GM21390 (cell line): ENCODE measurements at regions not wholly inside any gene's neighbourhood (a gene's known extent, or its start where the extent isn't known, plus 50 kb on each side); places are given as distances from the start of the nearest gene placed in this dataset.
"Not testable (repeated sequence)": the region's sequence is repeated elsewhere in the genome, so short reads cannot be mapped to it uniquely, and the experiment has no call there.

ENCODE experiments used
- ATAC-seq: cut with Tn5 transposase; IDR thresholded peaks from one replicate; pipeline ENCODE4 v1.9.1; 2021; ENCODE audit not compliant: unreplicated experiment

DNA sequence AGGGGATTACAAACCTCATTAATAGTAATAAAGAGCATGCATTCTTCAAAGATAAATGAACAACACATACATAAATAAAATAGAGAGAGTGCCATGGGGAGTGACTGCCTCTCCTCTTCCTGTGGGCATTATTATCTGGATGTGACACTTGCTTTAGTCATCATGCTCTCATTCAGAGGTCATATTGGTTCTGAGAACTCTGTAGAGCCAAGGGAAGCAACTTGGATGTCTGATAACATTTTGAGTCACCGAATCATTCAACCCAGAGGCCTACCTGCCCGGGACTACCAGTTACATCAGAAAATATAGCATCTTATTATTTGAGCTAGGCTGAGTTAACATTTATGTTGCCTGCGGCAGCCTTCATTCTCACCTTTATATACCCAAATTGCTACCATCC is 489.5 kb downstream of the STIM2 start:
- no peak for ATAC-seq

DNA sequence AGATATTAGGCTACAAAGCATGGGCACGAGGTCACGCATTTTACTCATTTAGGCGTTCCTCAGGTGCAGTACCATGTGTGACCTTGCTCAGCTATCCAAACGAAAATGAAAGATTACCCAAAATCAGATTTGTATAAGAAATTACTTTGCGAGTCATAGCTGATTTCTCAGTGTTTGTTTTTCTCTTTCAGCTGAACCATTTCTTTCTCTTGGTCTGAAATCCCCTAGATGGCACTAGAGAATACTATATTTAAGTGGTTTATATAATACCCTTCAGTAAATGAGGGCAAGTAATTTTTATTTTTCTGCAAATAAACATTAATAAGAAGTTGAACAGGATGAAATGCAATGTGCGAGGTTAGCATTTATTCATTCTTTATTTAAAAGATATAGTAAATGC is 496.6 kb downstream of the STIM2 start:
- ATAC-seq, result no peak

DNA sequence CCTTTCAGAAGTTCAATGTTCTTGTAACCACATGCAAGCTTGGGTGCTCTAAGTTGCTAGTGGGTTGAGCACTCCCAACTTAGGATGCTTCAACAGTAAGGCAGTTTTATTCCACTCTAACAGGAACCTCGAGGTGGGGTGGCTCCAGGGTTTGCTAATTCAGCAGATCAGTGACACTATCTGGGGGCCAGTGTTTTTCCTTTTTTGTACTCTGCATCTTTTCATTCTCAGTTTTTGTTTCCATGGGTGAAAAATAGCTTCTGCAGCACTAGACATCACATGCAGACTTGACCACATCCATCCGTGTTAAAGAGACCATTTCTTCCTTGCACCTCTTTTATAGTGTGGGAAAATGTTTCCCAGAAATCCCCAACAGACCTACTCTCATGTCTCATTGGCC is 497.6 kb downstream of the STIM2 start:
- ATAC-seq, result no peak

DNA sequence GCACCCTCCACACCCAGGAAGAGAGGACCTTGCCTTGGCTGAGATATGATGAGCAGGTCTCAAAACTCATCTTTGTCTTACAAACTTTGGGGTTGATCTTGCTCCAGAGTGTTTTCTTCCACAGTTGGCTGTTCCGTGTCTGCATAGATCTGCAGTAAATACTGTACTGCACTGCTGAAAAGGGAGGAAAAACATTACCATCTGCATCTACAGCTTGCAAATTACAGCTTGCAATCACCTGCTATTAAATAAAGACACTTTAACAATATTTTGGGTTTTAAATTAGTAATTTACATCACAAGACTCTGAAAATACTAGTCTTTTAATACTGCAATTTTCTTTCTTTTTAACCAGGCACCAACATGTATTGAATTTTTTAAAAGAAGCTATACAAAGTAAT is 499.5 kb downstream of the STIM2 start:
- ATAC-seq, result no peak

DNA sequence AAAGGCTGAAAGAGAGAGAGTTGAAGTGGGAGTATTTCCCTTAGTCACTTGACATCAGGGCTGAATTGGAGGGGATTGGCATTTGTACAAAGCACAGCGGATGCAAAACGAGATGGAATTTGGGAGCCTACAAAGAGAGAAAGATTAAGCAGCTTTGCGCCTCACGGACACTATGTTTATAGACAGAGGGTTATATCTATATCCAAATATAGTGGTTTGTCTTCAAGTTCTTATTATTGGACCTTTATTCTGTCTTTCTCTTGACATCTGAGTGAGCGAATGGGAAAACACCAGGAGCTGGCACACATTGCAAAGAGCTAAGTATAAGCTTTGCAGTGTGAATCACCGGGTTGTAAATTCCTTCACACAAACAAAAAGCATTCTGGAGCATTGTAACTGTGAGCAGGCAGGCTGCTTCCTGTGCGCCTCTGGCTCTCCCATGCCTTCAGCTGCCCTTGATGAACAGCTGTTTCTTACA is 500.2 kb downstream of the STIM2 start:
- ATAC-seq, result no peak

DNA sequence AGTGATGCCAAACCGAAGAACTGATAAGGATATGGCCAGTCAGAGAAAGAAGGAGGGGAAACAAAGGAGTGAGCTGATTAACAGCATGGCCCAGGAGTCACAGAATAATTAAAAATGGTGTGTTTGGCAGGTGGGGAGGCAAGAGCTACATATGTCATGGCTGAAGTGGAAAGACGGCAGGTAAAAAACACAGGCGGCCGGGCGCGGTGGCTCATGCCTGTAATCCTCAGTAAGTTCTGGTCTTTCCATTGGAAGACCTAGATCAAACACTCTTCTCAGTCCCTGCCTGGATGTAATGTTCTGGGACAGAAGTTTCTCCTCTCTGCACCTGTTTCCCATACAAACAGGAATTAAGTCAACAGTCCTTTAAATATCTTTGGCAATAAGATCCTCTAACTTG is 503.9 kb downstream of the STIM2 start:
- ATAC-seq, result no peak

DNA sequence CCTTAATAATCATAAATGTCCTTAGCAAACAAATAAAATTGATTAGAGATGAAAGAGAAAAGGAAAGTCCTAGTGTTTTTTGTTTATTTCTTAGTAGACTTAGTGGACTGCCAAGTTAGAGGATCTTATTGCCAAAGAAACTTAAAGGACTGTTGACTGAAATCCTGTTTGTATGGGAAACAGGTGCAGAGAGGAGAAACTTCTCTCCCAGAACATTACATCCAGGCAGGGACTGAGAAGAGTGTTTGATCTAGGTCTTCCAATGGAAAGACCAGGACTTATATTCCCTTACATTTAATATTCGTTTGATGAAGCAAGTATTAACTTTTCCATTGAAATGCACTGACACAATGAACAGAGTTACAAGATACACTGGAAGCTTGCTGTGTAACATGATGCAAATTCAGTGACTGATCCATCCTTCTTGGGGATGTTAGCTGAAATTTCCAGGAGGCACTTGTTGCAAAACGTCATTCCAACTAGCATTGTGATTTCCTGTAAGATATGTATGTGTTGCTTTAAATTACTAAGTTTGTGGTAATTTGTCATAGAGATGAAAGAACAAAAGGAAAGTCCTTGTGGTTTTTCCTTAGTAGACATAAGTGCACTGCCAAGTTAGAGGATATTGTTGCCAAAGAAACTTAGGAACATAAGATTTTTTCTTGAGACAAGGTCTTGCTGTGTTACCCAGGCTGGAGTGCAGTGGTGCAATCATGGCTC is 505.6 kb downstream of the STIM2 start:
- ATAC-seq, result no peak

DNA sequence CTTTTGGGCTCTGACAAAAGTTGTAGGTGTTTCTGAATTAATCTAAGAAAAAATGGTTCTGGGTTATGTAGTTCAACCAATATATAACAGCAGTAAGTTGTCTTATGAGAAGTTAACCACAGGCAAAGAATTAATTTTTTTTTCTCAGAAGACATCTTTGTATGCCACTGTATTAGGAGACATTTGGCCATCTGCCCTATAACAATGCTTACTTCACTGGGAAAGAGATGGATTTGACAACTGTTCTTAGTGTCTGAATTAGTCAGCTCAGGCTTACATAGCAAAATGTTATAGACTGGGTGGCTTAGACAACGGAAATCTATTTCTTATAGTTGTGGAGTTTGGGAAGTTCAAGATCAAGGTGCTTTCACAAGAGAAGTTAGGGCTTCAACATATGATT is 508.1 kb downstream of the STIM2 start:
- no peak for ATAC-seq

DNA sequence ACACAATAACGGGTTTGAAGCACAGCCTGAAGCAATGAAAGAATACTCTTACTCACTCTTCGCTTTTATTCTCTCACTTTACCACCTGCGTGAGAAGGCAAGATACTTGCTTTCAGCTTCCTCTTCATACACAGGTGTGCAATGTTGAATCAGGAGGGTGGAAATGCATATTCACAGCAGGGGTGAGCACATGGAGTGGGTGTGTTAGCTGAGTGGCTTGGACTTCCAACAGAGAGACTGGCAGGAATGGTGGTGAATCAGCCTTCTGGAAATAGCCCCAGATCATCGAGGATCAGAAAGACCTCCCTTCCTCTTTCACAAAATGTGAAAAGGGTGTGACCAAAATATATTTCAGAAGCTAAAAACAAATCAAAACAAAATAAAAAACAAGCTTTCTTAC is 521.2 kb downstream of the STIM2 start:
- ATAC-seq, result no peak

DNA sequence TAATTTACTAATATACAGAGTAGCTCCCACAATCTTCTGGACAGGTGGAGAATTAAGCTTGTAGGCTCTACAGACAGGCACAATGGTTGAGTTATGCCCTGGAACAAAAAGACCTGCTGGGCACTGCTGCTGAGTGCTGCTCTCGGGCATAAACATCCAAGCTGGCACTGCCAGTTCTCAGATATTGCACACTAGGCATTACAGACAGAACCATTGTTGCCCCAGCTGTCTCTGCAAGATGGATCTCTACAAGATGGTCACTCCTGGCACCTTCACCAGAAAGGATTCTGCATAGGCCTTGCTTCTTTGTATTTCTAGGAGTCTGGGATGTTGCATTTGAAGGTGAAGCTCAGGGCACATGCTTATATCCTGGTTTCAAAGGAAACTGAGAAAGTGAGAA is 527.1 kb downstream of the STIM2 start:
- no peak for ATAC-seq

DNA sequence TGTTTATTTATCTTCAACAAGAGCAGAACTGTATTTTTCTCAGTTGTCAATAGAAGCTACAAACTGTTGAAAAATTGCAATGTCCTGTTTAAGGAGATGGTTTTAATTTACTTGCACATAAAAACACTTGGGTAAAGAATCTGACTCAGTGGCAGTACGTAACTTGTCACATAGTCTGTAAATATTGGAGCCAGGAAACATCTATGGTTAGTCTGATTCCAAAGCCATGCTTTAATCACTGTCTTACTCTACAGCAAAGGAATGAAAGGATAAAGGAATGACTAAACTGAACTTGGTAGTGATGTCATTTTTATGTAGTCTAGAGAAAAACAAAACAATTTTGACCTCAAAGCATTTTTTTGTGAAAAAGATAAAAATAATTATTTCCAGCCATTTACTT is 537.2 kb downstream of the STIM2 start:
- no peak for ATAC-seq

DNA sequence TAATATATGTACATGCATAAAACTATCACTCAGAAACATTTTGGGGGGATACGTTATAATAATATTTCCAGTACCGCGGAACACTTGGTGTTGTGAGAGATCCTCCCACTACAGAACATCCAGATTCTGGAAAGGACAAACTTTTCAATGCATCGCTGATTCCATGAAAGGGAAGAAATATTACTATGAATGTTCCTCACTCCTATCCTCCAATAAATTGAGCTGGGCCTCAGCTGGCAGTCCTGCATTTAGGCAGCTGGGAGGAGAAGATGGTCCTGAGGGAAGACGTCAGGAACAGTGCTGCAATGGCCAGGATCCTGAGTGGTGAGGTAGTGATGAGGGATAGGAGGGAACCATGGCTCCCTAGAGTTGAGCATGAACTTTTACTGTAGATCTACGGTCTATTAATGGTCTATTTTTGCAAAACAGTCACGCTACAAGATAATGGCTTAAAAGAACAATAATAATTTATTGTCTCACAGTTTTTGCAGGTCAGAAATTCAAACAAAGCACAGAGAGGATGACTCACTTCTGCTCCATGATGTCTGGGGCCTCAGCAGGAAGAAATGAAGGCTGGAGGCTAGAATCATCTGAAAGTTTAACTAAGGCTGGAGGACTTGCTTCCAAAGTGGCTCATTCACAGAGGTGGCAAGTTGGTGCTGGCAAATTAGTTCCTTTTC is 538.1 kb downstream of the STIM2 start:
- no peak for ATAC-seq

DNA sequence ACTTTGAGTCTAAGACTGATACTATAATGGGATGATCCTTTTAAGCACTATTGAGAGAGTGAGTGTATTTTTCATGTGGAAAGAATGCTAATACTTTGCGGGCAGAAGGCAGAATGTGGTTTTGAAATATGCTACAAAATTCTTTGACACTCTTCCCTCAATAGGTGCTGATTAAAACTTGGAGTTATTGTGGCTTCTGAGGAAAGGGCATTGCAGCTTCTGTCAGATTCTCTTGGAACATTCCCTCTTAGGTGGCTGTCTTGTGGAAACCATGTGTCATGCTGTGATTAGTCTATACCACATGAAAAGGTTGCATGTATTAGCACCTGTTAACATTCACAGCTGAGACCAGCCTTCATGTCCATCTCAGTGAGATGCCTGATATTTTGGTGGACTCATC is 547.0 kb downstream of the STIM2 start:
- ATAC-seq, result no peak

DNA sequence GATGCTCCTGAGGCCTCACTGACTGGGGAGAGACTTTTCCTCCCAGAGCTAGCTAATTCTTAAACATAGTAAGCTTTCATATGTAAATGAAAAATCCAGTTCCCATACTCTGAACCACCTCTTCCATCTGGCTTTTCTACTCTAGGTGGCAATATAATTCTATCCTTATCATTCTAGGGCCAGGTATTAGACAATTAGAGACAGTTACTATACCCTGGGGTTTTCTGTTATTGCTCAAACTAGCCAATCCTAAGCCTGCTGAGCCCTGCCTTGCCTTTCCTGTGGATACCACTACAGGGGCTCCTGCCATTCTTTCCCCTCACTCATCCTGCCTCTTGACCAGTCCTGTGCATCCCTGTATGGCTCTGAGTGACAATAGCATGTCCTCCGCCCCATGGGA is 552.0 kb downstream of the STIM2 start:
- no peak for ATAC-seq

DNA sequence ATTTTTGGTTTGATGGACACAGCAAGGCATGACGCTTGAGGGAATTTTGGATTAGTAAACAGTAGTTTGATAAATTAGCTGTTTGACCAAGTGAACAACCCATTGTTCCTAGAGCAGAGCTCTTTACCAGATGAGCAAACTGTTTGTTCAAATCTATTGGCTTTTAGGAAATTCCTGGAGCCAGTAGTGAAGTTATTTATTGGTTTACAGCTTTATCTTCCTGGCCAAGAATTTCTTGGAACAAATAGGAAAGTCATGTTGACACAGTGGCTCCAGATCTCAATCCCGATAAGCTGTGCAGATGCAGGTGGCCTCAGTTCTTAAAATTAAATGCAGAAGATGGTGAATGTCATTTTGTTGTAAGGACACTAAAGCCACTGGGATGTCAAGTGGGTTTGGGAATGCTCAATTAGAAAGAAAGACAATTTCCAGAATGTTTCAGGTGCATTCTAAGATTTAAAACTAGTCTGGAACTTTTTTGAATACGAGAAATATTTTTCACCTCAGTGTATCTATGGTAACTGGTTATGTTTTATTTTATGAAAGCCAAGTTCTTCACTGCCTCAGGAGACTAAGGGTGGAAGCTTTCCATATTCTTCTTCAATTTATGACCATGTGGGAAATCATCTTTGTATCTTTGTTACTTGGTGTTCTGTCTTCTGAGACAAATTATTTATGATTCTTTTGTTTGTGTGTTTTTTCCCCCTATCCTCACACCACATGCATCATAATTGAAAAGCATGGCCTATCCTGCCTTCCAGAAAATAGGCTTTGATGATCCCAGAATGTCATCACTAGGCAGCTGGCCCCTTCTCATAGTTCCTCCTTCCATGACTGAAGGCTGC is 554.5 kb downstream of the STIM2 start:
- no peak for ATAC-seq

DNA sequence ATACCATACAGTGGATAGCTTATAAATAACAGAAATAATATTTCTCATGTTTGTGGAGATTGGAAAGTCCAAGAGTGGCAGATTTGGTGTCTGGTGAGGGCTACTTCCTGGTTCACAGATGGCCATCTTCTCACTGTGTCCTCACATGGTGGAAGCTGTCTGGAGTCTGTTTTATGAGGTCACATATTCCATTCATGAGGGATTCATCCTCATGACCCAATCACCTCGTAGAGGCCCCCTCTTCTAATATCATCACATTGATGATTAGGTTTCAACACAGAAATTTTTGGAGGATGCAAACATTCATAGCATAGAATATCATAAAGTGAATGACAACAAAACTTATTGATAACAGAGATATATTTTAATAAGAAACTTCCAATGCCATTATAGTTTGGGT is 568.0 kb downstream of the STIM2 start:
- no peak for ATAC-seq

DNA sequence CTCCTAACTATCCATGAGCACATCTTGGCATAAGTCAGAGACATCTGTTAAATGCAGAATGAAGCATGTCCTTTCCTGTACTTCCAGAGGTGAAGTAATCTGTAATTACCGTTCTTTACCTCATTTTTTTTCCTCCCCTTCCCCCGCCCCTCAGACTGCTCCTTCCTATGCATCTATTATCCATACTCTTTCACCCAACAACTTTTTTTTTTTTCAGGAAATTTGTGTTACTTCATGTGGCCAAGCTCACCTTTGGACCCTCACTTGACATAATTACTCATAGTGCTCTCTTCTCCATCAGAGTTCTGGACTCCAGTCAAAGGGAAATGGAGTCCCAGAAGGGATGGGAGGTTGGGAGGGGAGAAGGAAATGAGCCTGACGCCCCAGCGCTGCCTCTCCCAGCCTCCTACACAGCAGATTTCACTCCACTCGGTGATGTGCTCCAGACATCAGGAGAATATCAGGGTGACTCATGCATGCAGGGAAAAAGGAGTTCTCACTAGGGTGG is 568.8 kb downstream of the STIM2 start:
- ATAC-seq, result no peak

DNA sequence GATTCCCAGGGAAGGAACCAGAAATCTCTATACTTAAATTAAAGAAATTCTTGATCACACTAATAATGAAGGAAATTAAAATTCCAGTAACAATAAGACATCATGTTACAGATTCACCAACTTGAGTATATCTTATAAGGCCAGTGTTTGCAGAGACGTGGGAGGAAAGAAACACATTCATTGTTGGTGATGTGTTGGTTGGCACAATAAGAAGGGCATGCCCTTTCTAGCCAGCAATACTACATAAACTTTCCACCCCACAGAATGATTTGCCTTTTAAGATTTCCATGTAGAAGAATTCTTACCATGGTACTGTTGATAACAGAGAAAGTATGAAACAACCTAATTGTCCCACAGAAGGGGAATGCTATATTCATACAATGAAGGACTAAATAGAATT is 581.5 kb downstream of the STIM2 start:
- no peak for ATAC-seq

DNA sequence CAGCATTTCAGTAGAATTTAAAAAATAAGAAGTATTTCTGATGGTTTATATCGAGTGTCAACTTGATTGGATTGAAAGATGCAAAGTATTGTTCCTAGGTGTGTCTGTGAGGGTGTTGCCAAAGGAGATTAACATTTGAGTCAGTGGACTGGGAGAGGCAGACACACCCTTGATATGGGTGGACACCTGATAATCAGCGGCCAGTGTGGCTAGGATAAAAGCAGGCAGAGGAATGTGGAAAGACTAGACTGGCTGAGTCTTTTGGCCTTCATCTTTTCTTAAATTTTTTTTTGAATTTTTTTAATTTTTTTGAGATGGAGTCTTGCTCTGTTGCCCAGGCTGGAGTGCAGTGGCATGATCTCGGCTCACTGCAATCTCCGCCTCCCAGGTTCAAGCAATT is 582.0 kb downstream of the STIM2 start:
- not testable (repeated sequence) for ATAC-seq

DNA sequence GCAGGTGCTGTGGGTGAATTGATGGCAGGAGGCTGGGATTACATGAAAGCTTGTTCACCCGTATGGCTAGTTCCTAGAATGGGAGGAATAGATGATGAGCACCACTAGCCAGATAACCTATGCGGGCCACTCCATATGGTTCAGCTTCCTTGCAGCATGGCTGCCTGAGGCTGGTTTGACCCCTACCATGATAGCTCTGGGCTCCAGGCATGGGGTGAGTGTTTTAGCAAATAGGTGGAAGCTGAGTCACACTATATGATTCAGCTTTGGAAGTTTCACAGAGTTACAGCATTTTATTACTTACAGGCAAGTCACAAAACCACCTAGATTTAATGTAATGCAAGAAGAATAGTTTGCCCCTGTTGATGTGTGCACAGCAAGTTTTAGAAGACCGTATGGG is 603.2 kb downstream of the STIM2 start:
- no peak for ATAC-seq

DNA sequence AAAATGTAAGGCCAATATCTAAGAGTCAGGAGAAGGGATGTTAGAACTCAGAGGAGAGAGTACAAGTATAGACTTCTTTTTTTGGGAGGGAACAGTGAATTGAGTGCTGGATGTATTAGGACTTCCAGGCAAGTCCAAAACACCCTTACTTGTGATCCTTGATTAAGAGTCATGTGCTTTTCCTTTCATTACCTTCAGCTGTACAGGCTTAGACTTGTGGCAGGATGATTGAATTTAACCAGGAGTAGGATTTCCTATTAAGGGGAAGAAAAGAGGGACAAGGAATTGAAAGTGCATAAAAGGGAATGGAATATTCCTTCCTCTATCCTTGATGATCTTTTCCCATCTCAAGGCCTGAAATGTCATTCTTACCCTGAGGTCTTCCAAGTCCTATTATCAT is 606.7 kb downstream of the STIM2 start:
- no peak for ATAC-seq

DNA sequence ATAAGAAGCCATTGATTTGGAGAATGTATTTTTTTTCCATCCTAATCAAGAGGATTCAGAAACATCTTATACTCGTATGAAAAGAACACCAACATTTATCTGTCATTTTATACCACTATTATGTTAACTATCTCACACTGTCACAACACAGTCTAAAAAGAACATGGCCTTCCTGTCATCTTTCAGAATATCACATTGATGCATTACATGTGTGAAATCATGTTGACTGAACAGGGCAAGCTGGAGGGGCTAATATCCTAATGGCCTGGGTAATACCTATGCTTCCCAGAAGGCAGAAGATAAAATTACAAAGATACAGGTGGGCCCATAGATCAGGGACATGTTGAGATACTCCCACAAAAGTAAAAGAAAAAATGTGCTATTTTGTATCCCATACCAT is 611.7 kb downstream of the STIM2 start:
- no peak for ATAC-seq
